ENCODE measurements at regions not wholly inside any gene's neighbourhood (a gene's known extent, or its start where the extent isn't known, plus 50 kb on each side); places are given as distances from the start of the nearest gene placed in this dataset.
"Not testable (repeated sequence)": the region's sequence is repeated elsewhere in the genome, so short reads cannot be mapped to it uniquely, and the experiment has no call there.

GRCh38 chr9:13939701-13940490 lies 374.0 kb downstream of the NFIB start:
- DNase-seq = no peak

GRCh38 chr9:13939134-13939533 lies 374.8 kb downstream of the NFIB start:
- DNase-seq = no peak

GRCh38 chr9:13934416-13934815 lies 379.5 kb downstream of the NFIB start:
- no peak for DNase-seq

GRCh38 chr9:13933268-13933656 lies 380.7 kb downstream of the NFIB start:
- DNase-seq = no peak

- no peak for DNase-seq
Measured at GRCh38 chr9:13932528-13933267, 381.2 kb downstream of the NFIB start.

- DNase-seq = no peak
Measured at GRCh38 chr9:13929013-13929412, 384.9 kb downstream of the NFIB start.

- DNase-seq = no peak
Measured at GRCh38 chr9:13923381-13923780, 390.6 kb downstream of the NFIB start.

GRCh38 chr9:13920557-13920956 lies 393.4 kb downstream of the NFIB start:
- DNase-seq = no peak

GRCh38 chr9:13919401-13919800 lies 394.5 kb downstream of the NFIB start:
- no peak for DNase-seq

- DNase-seq = no peak
Measured at GRCh38 chr9:13917534-13917933, 396.4 kb downstream of the NFIB start.

- no peak for DNase-seq
Measured at GRCh38 chr9:13915591-13916301, 398.2 kb downstream of the NFIB start.

- no peak for DNase-seq
Measured at GRCh38 chr9:13915131-13915530, 398.8 kb downstream of the NFIB start.

- no peak for DNase-seq
Measured at GRCh38 chr9:13911473-13911872, 402.5 kb downstream of the NFIB start.

- DNase-seq = not testable (repeated sequence)
Measured at GRCh38 chr9:13907842-13908241, 406.1 kb downstream of the NFIB start.

GRCh38 chr9:13904746-13905145 lies 409.2 kb downstream of the NFIB start:
- no peak for DNase-seq

- no peak for DNase-seq
Measured at GRCh38 chr9:13904311-13904710, 409.6 kb downstream of the NFIB start.

- no peak for DNase-seq
Measured at GRCh38 chr9:13902286-13903066, 411.5 kb downstream of the NFIB start.

- no peak for DNase-seq
Measured at GRCh38 chr9:13901176-13901575, 412.8 kb downstream of the NFIB start.

GRCh38 chr9:13900449-13900848 lies 413.5 kb downstream of the NFIB start:
- DNase-seq = no peak

- no peak for DNase-seq
Measured at GRCh38 chr9:13899924-13900323, 414.0 kb downstream of the NFIB start.

- DNase-seq = no peak
Measured at GRCh38 chr9:13898957-13899356, 415.0 kb downstream of the NFIB start.

- DNase-seq = no peak
Measured at GRCh38 chr9:13896922-13897835, 416.8 kb downstream of the NFIB start.

All from activated CD4-positive, alpha-beta T cell treated with anti-CD3 and anti-CD28 coated beads, Interleukin-10, Interleukin-2, amounts not matched to agents 100 ng/mL and 50 ng/mL, durations not matched to agents 16 hours and 8 hours (primary cell).